ENCODE measurements at regions not wholly inside any gene's neighbourhood (a gene's known extent, or its start where the extent isn't known, plus 50 kb on each side); places are given as distances from the start of the nearest gene placed in this dataset.

DNA sequence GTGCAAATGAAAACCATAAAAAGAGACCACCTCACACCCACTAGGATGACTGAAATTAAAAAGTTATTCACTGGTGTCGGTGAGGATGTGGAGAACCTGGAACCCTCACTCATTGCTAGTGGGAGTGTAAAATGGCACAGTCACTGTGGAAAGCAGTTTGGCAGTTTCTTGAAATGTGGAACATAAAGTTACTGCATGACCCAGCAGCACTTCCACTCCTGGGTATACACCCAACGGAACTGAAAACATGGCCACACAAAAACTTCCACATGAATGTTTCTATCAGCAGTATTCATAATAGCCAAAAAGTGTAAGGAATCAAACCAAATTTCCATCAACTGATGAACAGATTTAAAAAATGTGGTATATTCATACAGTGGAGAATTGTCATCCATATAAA, 65.1 kb upstream of the SLC66A3 start:
- Histone ChIP-seq H3K36me3 (no peaks in the 10 kb centered on the region), H3K4me3 (no peak overlapping the region), H3K27me3 (peaks cover 0 to 5% (median 0%) of the 10 kb centered on the region in 9 donors), H3K4me1 (no peaks in the 10 kb centered on the region), H3K27ac (no peak overlapping the region), H3K9me3 (no peaks in the 10 kb centered on the region)
- 83 to 90% (median 85%) methylated on average over 2 of the region's 2 CpGs for WGBS, 4 donors
- TF ChIP-seq, protein P1, sequence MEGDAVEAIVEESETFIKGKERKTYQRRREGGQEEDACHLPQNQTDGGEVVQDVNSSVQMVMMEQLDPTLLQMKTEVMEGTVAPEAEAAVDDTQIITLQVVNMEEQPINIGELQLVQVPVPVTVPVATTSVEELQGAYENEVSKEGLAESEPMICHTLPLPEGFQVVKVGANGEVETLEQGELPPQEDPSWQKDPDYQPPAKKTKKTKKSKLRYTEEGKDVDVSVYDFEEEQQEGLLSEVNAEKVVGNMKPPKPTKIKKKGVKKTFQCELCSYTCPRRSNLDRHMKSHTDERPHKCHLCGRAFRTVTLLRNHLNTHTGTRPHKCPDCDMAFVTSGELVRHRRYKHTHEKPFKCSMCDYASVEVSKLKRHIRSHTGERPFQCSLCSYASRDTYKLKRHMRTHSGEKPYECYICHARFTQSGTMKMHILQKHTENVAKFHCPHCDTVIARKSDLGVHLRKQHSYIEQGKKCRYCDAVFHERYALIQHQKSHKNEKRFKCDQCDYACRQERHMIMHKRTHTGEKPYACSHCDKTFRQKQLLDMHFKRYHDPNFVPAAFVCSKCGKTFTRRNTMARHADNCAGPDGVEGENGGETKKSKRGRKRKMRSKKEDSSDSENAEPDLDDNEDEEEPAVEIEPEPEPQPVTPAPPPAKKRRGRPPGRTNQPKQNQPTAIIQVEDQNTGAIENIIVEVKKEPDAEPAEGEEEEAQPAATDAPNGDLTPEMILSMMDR (IDR thresholded peaks at IDR 0.05), result no peak
- TF ChIP-seq POLR2A (IDR thresholded peaks at IDR 0.05), result no peak
- no peak for ATAC-seq
- DNase-seq, result no peak
- intact Hi-C loops (cut with DNase I), result no loop called here

DNA sequence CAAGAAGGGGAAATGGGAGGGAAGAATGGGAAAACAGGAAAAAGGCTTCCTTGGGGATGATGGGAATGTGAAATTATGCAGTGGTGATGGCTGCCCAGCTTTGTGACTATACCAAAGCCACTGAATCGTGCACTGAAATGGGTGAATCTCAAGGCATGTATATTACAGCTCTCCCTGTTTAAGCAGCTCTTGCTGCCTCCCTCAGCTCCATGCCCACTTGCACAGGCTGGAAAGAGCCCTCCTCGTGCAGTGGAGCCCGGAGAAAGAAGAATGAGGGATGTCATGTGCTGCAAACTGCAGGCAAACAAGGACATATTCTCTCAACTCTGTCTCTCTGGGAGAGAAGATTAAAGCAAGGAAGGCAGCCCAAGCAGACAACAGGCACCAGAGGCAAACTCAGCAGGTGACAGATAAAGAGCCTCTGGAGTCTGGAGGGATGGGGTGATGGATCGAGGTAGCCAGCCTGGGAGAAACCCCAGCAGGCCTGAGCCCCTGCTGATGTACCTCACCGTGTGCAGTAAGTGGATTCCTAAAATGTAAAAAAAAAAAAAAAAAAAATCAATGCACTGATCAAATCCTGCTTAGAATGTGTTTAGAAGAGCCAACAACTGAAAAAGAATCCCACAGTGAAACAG, 62.4 kb upstream of the SLC66A3 start:
- no peak for ATAC-seq
- intact Hi-C loops (cut with DNase I), result no loop called here
- no peak overlapping the region for H3K4me3 ChIP-seq
- 45 to 51% (median 48%) methylated on average over 5 of the region's 5 CpGs for WGBS, 4 donors
- H3K9me3 ChIP-seq, result no peaks in the 10 kb centered on the region
- H3K36me3 ChIP-seq, result no peaks in the 10 kb centered on the region
- TF ChIP-seq, protein P1 (IDR thresholded peaks at IDR 0.05), result no peak
- TF ChIP-seq POLR2A (IDR thresholded peaks at IDR 0.05), result no peak
- peaks cover 0 to 2% (median 0%) of the 10 kb centered on the region in 9 donors for H3K27me3 ChIP-seq
- H3K27ac ChIP-seq, result no peak overlapping the region
- no peaks in the 10 kb centered on the region for H3K4me1 ChIP-seq
- DNase-seq, result no peak

DNA sequence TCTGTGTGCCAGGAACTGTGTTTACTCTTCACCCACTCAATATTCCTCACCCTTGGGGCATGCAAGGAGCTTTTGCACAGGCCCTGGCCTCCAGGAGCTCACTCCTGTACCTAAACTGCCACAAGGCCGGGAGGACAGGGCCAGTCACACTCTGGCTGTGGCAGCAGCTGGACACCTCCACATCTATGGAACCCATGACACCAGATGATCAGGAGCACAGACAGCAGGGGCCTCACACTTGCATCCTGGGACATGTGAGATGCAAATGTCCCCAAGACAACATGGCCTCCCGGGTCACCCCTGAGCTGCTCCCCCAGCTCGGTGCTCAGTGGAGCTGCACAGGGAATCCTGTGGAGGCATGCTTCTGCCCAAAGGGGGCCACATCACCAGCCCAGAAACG, 61.8 kb upstream of the SLC66A3 start:
- 40 to 100% (median 62%) methylated on average over 1 to 4 of the region's 4 CpGs for WGBS, 4 donors
- H3K4me3 ChIP-seq, result no peak overlapping the region
- TF ChIP-seq, protein P1 (IDR thresholded peaks at IDR 0.05), result no peak
- no peak for TF ChIP-seq POLR2A (IDR thresholded peaks at IDR 0.05)

DNA sequence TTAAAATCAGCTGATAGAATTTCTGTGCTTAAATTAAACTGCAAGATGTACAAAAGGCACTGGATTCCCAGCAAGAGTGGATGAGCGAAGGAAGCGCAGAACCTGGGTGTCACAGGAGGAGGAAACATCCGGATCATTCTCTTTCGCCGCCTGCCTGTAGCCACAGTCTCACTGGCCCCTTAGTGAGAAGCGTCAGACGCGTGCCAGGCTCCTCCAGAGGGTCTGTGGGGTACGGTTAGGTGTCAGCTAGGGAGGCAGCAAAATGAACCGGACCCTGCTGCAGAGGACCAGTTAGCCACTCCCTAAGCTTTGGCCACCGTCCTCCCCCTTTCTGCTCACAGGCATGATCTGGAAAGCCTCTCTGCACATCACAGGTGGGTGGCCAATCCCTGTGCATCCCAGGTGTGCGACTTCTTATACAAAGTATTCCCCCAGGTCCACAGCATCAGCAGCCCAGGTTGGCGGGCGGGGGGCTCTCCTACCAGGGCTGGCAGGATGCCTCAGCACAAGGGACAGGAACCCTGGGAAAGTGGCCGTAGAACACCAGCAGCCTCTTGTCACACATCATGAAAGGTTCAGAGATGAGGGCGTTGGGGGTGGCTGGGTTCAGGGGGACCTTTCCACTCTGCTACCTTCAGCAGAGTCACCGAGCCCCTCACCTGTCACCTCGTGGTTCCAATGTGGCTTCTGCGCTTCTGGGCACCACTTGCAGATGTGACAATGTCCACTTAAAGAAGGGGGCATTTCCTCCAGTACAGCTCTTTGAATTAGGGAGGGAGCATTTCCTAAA, 61.1 kb upstream of the SLC66A3 start:
- ATAC-seq (no peak), DNase-seq (no peak)
- WGBS, 4 donors, result 71 to 85% (median 74%) methylated on average over 10 to 19 of the region's 19 CpGs
- no peaks in the 10 kb centered on the region for H3K4me1 ChIP-seq
- no peaks in the 10 kb centered on the region for H3K9me3 ChIP-seq
- no peaks in the 10 kb centered on the region for H3K36me3 ChIP-seq
- intact Hi-C loops (cut with DNase I), result no loop called here
- H3K4me3 ChIP-seq, result no peak overlapping the region
- TF ChIP-seq, protein P1 (IDR thresholded peaks at IDR 0.05), result no peak
- TF ChIP-seq POLR2A (IDR thresholded peaks at IDR 0.05), result no peak
- no peak overlapping the region for H3K27ac ChIP-seq
- peaks cover 0 to 2% (median 0%) of the 10 kb centered on the region in 9 donors for H3K27me3 ChIP-seq

More for the DNA sequence above, 61.8 kb upstream of the SLC66A3 start:
- intact Hi-C loops (cut with DNase I), result no loop called here
- H3K27me3 ChIP-seq, result peaks cover 0 to 2% (median 0%) of the 10 kb centered on the region in 9 donors
- ATAC-seq (no peak), DNase-seq (no peak)
- H3K9me3 ChIP-seq, result no peaks in the 10 kb centered on the region
- no peak overlapping the region for H3K27ac ChIP-seq
- H3K4me1 ChIP-seq, result no peaks in the 10 kb centered on the region
- H3K36me3 ChIP-seq, result no peaks in the 10 kb centered on the region

Data from heart left ventricle (tissue), 16 donors.